Astrocyte of the spinal cord (primary cell): ENCODE measurements at regions not wholly inside any gene's neighbourhood (a gene's known extent, or its start where the extent isn't known, plus 50 kb on each side); places are given as distances from the start of the nearest gene placed in this dataset.

Source experiments
- DNase-seq: peaks from one replicate; pipeline ENCODE4 v3.0.0; 2011; ENCODE audit warnings: low read depth, low spot score
- H3K4me3 ChIP-seq: 2 replicates; pipeline ENCODE4 v1.5.1; 2011; ENCODE audit warnings: low read depth, mild to moderate bottlenecking, low read length, moderate library complexity
- in situ Hi-C: cut with HindIII; loops from 2 replicates; pipeline ENCODE4 v1.10.0; 2017; ENCODE audit warnings: low sequenced_read_pairs
- TF ChIP-seq, protein P1 (sequence below): IDR thresholded peaks from 2 replicates; pipeline ENCODE4 v1.5.1; 2012; ENCODE audit warnings: low read depth, mild to moderate bottlenecking, low read length, inconsistent platforms

DNA sequence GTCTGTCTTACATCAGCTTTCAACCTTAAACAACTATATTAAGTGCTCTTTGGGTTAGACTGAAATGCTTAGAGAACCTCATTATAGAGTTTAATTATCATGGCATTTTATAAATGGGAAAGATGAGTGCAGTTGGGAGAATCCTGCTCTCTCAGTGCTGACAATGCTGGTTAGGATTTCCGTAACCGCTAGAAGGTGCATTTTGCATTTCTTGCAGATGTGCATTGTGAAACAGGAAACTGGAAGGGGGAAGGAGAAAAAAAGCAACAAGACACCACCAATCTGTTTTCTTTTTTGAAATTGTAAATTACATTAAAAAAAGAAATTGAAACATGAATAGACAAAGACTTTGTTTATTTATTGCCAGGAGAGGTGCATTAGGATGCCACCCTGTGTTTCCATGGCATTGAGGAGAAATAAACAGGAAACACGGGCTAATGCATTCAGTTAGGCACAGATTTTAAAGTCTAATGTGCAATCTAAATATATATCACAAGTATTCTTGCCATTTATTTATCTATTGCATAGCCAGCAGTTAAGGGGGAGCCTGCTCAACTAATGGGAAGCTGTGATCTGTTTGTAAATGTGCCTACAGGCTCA lies 478.9 kb downstream of the PSAT1 start:
- TF ChIP-seq, protein P1, sequence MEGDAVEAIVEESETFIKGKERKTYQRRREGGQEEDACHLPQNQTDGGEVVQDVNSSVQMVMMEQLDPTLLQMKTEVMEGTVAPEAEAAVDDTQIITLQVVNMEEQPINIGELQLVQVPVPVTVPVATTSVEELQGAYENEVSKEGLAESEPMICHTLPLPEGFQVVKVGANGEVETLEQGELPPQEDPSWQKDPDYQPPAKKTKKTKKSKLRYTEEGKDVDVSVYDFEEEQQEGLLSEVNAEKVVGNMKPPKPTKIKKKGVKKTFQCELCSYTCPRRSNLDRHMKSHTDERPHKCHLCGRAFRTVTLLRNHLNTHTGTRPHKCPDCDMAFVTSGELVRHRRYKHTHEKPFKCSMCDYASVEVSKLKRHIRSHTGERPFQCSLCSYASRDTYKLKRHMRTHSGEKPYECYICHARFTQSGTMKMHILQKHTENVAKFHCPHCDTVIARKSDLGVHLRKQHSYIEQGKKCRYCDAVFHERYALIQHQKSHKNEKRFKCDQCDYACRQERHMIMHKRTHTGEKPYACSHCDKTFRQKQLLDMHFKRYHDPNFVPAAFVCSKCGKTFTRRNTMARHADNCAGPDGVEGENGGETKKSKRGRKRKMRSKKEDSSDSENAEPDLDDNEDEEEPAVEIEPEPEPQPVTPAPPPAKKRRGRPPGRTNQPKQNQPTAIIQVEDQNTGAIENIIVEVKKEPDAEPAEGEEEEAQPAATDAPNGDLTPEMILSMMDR: no peak
- in situ Hi-C loops: no loop called here
- DNase-seq: no peak
- H3K4me3 ChIP-seq: no peak overlapping the region

DNA sequence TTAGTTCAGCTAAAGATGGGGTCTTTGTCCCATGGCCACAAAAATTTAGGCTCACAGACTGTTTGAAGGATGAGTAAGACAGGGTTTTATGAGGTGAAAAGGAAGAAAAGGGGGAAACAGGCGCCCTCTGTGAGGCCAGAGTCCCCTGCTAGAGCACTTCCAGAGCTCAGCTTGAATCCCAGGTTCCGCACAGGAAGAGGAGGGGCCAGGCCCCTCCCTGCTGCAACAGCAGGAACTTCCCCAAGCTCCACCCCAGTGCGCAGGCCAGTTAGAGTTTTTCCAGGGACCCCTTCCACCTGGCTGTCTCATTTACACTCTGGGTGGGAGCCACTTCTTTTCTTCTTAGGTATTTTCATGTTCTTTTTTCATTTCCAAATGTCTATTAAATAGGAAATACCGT lies 480.8 kb downstream of the PSAT1 start:
- TF ChIP-seq, protein P1: no peak
- no peak overlapping the region for H3K4me3 ChIP-seq
- DNase-seq: no peak
- in situ Hi-C loops: no loop called here

DNA sequence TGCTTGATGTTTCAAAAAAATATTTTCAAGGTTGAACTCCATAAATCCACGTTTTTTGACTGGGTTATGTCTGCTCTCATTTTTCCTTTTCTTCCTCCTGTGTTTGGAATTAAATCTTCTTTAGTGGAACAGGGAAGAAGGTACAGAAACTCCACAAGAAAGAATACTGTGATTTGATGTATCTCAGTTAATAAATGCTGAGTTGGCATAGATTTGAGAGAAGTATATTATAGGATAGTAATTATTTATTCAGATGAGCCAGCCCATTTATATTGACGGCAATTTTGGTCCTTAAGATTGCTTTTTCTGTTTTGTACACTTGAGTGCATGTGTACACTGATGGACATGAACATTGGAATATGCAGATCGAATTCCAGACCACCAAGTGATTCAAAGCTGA lies 481.4 kb downstream of the PSAT1 start:
- in situ Hi-C loops: no loop called here
- TF ChIP-seq, protein P1: no peak
- no peak overlapping the region for H3K4me3 ChIP-seq
- no peak for DNase-seq

DNA sequence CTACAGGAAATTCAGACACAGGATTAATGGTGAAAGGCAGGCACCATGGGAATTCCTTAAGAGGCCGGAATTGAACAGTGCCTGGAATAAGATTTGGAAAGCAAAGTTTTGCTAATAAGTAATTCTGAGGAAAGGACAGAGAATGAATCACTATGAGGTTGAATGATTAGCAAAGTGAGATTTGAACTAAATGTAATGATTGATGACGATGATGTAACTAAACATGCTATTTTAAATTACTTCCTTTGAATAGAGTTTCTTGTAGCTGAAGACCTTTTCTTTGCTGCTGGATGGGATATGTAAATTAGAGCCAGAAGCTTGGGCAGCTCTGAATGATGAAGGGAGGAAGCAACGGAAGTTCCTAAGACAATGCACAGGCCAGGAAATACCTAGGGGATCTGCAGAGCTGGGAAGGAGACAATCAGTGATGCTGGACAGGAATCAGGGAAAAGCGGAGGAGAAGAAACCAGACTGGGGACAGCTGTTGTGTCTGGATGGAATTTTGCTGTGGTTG lies 482.0 kb downstream of the PSAT1 start:
- TF ChIP-seq, protein P1: no peak
- H3K4me3 ChIP-seq: no peak overlapping the region
- in situ Hi-C loops: no loop called here
- no peak for DNase-seq

DNA sequence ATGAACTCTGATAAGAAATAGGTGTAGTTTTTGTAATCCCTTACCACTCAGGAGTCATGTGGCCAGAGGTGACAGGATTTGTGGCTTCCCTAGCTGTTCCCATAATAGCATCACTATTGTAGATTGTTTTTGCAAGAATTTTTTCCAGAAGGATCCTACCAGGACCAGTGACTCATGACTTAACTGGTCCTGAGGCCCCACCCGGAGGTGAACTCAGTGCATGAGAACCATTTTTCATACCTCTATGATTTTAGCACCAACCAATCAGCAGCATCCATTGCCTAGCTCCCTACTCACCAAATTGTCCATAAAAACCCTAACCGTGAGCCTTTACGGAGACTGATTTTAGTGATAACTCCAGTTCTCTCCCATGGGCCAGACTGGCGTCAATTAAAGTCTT lies 484.8 kb downstream of the PSAT1 start:
- in situ Hi-C loops: no loop called here
- H3K4me3 ChIP-seq: no peak overlapping the region
- no peak for DNase-seq
- TF ChIP-seq, protein P1: no peak

DNA sequence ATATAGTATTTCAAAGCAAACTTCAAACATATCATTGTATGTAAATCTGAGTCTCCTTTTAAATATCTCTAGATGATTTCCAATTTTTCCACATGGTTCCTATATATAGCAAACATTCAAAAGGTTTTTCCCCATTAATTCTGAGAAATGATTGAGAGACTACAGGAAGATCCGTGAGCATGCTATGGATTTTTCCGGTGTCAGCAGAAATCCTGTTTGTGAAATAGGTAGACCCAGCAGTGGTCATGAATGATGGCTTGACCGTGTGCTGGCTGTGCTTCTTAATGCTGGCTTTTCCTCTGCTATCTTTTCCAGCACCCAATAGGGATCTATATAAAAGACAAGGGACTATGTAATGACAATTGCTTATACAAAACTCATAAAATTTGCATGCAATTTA lies 485.3 kb downstream of the PSAT1 start:
- no peak for DNase-seq
- H3K4me3 ChIP-seq: no peak overlapping the region
- in situ Hi-C loops: no loop called here
- TF ChIP-seq, protein P1: no peak
